Stimulated activated CD4-positive, alpha-beta T cell treated with anti-CD3 and anti-CD28 coated beads, Interleukin-2, amount 100 ng/mL, for 48 hours (primary cell): ENCODE measurements at regions not wholly inside any gene's neighbourhood (a gene's known extent, or its start where the extent isn't known, plus 50 kb on each side); places are given as distances from the start of the nearest gene placed in this dataset.
A peak's percentile ranks its signal among the peaks of the same experiment; 100 is the strongest.
"Not testable (repeated sequence)": the region's sequence is repeated elsewhere in the genome, so short reads cannot be mapped to it uniquely, and the experiment has no call there.

ENCODE experiments used
- DNase-seq, 2 donors: peaks; one replicate each; pipeline ENCODE4 v3.0.0-alpha.2; 2020

GRCh38 chr5:126677121-126677520 lies 76.4 kb downstream of the PHAX start:
- no peak for DNase-seq

GRCh38 chr5:126680191-126680817 lies 79.6 kb downstream of the PHAX start:
- no peak for DNase-seq

- DNase-seq = not testable (repeated sequence)
Measured at GRCh38 chr5:126681314-126681713, 80.6 kb downstream of the PHAX start.

DNA sequence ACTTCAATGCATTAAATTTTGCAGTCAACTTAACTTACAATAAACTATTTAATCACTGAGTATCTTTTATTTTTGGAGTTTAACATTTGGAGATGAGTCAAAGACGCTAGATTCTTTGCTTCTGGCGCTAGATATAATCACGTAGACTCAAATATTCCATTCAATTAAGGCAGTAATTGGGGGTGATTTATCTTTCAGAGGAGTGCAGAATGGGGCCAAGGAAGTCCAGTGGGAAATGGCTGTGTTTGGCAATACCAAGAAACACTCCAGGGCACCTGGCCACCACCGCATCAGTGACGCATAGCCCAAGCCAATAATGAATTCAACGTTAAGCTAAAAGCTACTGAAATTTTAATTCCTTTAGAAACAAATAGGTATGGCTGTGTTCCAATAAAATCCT lies 81.2 kb downstream of the PHAX start:
- no peak for DNase-seq

DNA sequence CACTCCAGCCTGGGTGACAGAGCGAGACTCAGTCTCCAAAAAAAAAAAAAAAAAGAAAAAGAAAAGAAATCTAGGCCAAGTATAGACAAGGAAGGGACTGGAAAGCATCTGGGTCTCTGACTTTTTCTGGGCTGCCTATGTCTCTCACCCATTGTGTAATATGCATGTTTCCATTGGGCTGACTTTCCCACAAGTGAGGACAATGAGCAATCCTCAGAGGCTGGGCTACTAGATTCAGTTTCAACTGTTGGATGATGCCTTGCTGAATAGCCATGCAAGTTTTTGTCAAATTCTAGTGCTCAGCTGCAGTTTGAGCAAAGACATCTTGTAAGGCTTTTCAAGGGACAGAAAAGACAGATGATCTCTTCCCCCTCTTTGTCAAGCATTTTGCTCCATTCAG lies 82.1 kb downstream of the PHAX start:
- DNase-seq = no peak

- no peak for DNase-seq
Measured at GRCh38 chr5:126683912-126684311, 83.2 kb downstream of the PHAX start.

DNA sequence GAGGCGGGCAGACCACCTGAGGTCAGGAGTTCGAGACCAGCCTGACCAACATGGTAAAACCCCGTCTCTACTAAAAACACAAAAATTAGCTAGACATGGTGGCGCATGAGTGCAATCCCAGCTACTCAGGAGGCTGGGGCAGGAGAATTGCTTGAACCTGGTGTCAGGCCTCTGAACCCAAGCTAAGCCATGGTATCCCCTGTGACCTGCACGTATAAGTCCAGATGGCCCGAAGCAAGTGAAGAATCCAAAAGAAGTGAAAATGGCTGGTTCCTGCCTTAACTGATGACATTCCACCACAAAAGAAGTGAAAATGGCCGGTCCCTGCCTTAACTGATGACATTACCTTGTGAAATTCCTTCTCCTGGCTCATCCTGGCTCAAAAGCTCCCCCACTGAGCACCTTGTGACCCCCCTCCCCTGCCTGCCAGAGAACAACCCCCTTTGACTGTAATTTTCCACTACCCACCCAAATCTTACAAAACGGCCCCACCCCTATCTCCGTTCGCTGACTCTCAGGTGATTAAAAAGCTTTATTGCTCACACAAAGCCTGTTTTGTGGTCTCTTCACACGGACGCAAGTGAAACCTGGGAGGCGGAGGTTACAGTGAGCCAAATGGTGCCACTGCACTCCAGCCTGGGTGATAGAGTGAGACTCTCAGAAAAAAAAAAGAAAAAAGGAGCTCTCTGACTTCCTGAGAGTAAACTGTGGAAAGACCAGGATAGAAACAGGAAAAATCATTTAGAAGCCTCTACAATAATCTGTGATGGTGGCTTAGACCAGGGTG lies 84.1 kb downstream of the PHAX start:
- peak; percentile 53 to 56 for DNase-seq

GRCh38 chr5:126686451-126687126 lies 85.8 kb downstream of the PHAX start:
- no peak for DNase-seq

DNA sequence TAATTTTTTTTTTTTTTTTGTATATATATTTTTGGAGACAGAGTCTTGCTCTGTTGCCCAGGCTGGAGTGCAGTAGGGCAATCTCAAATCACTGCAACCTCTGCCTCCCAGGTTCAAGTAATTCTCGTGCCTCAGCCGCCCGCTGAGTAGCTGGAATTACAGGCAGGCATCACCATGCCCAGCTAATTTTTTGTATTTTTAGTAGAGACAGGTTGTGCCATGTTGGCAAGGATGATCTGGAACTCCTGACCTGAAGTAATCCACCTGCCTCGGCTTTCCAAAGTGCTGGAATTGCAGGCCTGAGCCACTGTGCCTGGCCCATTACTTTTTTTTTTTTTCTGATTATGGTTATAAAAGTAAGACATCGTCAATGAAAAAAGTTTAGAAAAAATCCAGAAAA lies 84.0 kb upstream of the LMNB1 start:
- DNase-seq = no peak

GRCh38 chr5:126693806-126694205 lies 83.1 kb upstream of the LMNB1 start:
- no peak for DNase-seq

- no peak for DNase-seq
Measured at GRCh38 chr5:126694403-126694802, 82.5 kb upstream of the LMNB1 start.

DNA sequence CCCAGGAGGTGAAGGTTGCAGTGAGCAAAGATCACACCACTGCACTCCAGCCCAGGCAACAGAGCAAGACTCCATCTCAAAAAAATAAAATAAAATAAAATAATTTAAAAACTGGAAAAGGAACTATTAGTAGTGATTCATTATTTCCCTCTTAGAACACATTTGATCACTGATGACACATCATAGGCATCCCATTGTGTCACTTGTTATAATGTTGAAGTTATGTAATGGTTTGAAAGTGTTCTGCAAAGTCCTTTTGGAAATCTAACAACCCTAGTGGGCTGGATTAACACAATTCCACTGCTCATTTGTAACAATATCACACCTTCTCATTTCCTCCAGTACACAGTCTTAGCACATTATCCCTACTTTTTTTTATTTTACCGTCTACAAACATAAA lies 81.8 kb upstream of the LMNB1 start:
- DNase-seq = no peak

DNA sequence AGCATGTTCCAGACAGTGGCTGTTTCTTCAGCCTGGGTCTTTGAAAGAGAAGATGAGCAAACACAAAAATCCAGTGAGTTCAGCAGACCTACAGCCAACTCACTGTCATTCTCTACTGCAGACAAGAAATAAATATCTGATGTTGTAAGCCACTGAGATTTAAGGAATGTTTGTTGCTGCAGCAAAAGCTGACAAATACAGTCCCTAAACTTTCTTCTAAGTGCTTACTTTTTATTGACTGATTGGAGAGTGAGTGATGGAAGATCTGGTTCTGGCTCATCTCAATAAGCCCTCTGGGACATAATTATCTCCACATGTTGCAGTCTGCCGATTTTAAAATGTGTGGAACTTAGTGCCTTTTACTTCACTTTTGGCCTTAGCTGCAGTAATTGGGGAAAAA lies 69.9 kb upstream of the LMNB1 start:
- DNase-seq = no peak

GRCh38 chr5:126715765-126716164 lies 61.2 kb upstream of the LMNB1 start:
- DNase-seq = no peak

GRCh38 chr5:126716861-126717260 lies 60.1 kb upstream of the LMNB1 start:
- DNase-seq = no peak

GRCh38 chr5:126718236-126718868 lies 58.6 kb upstream of the LMNB1 start:
- DNase-seq = no peak

- no peak for DNase-seq
Measured at GRCh38 chr5:126720369-126720768, 56.6 kb upstream of the LMNB1 start.

DNA sequence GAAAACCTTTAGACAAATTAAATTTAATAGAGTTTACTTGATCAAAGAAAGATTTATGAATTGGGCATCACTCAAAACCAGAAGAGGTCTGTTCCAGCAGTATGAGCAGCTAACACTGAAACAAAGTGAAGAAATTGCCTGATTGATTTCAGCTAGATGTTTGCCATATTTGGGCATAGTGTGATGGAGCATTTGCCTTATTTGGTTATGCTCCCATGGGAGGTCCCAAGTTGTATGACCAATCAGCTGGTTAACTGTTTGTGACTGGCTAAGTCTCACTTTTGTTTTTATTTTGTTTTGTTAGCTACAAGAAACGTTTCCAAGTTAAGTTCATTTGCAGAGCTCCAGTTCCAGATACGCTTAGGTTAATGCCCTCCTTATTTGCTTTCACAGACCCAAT lies 53.3 kb upstream of the LMNB1 start:
- DNase-seq = no peak
